Right atrium auricular region (tissue), 2 donors: ENCODE measurements at regions not wholly inside any gene's neighbourhood (a gene's known extent, or its start where the extent isn't known, plus 50 kb on each side); places are given as distances from the start of the nearest gene placed in this dataset.

ENCODE experiments used
- DNase-seq: peaks from one replicate; pipeline ENCODE4 v3.0.0-alpha.2; 2019; ENCODE audit warnings: low spot score
- H3K27ac ChIP-seq, 2 donors: fragments of 200-600 bp; sonication (generic); 1 replicate in 1 of 2; 2 replicates in 1 of 2; pipeline ENCODE4 v1.5.1; 2016 to 2019
- H3K27me3 ChIP-seq, 2 donors: fragments of 200-600 bp; sonication (generic); one replicate each; pipeline versions ENCODE4 v1.5.1 to v1.6.0; 2017 to 2019
- H3K36me3 ChIP-seq: fragments of 200-600 bp; sonication (generic); one replicate; pipeline ENCODE4 v1.5.1; 2016
- H3K4me1 ChIP-seq, 2 donors: fragments of 200-600 bp; sonication (generic); one replicate each; pipeline versions ENCODE4 v1.5.1 to v1.6.0; 2017 to 2019
- H3K4me3 ChIP-seq, 2 donors: fragments of 200-600 bp; sonication (generic); 1 replicate in 1 of 2; 2 replicates in 1 of 2; pipeline ENCODE4 v1.5.1; 2017 to 2019; ENCODE audit warnings: mild to moderate bottlenecking in 1 of 2, moderate library complexity in 1 of 2
- H3K9me3 ChIP-seq, 2 donors: fragments of 200-600 bp; sonication (generic); one replicate each; pipeline ENCODE4 v1.5.1; 2019
- TF ChIP-seq, protein P1 (sequence below), 2 donors: fragments of 200-600 bp; sonication (generic); IDR thresholded peaks; one replicate each; pipeline ENCODE4 v1.5.1; 2019; ENCODE audit warnings: antibody characterized with exemption in 2 of 2

DNA sequence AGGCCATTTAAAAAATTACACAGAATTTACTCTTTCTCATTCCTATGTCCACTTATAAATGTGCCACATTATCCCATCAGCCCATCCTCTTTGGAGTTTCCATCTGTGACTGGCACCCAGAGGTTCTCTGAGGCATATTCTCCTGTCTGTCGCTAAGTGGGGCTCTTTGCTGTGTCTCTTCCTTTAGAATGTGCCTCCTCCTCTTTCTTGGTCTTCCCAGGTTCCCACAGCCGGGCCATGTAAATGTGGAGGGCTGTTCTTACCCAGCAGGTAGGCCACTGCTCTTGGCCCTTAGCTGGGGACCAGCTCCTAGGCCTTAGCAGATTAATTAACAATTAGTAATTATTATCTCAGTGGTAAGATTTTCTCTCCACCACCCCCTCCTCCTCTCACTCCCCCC, 167.0 kb downstream of the INSIG2 start:
- Histone ChIP-seq H3K27ac (no peak overlapping the region), H3K27me3 (no peaks in the 10 kb centered on the region), H3K9me3 (peaks cover 0 to 10% of the 10 kb centered on the region in 2 donors), H3K4me1 (no peaks in the 10 kb centered on the region), H3K4me3 (no peak overlapping the region), H3K36me3 (no peaks in the 10 kb centered on the region)
- DNase-seq: no peak
- TF ChIP-seq, protein P1, sequence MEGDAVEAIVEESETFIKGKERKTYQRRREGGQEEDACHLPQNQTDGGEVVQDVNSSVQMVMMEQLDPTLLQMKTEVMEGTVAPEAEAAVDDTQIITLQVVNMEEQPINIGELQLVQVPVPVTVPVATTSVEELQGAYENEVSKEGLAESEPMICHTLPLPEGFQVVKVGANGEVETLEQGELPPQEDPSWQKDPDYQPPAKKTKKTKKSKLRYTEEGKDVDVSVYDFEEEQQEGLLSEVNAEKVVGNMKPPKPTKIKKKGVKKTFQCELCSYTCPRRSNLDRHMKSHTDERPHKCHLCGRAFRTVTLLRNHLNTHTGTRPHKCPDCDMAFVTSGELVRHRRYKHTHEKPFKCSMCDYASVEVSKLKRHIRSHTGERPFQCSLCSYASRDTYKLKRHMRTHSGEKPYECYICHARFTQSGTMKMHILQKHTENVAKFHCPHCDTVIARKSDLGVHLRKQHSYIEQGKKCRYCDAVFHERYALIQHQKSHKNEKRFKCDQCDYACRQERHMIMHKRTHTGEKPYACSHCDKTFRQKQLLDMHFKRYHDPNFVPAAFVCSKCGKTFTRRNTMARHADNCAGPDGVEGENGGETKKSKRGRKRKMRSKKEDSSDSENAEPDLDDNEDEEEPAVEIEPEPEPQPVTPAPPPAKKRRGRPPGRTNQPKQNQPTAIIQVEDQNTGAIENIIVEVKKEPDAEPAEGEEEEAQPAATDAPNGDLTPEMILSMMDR (IDR thresholded peaks at IDR 0.05): no peak

DNA sequence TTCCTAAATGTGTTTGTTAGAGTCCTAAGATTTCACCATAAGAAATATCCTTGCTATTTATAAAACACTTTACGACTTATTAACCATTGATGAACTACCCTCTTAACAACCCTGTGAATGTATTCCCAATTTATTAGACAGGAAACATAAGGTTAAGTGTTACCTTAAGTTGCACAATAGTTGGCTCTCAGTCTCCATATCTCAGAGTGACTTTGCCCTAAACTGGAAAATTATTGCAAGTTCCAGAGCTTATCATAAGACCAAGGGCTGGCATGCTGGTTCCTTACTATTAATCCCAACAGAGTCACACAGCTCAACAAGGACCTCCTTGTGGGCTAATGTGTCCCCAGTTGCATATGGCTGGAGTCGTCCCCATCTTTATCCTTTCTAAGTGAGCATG, 165.8 kb downstream of the INSIG2 start:
- Histone ChIP-seq H3K27ac (no peak overlapping the region), H3K4me3 (no peak overlapping the region), H3K4me1 (no peaks in the 10 kb centered on the region), H3K9me3 (peaks cover 0 to 7% of the 10 kb centered on the region in 2 donors), H3K36me3 (no peaks in the 10 kb centered on the region), H3K27me3 (no peaks in the 10 kb centered on the region)
- DNase-seq: no peak
- TF ChIP-seq, protein P1 (IDR thresholded peaks at IDR 0.05): no peak

DNA sequence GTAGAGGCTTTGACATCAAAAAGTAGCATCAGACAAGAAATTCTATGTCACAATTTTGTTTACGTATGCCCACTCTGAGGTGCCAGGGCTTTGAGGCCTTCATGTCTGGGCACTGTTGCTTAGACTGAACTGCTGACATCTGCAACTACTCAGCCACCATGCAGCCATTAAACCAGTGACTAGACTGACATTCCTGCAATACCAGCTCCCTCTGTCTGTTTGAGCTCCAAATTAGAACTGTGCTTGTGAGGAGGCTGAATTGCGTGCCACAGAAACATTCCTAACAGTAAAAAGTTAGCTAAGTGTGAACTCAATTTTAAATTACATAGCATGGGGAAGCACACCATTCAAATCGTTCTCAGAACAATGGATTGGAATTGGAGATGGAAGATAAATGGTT, 163.2 kb downstream of the INSIG2 start:
- no peaks in the 10 kb centered on the region for H3K36me3 ChIP-seq
- TF ChIP-seq, protein P1 (IDR thresholded peaks at IDR 0.05): no peak
- no peak for DNase-seq
- no peak overlapping the region for H3K4me3 ChIP-seq
- no peaks in the 10 kb centered on the region for H3K27me3 ChIP-seq
- no peaks in the 10 kb centered on the region for H3K4me1 ChIP-seq
- H3K9me3 ChIP-seq: no peaks in the 10 kb centered on the region
- no peak overlapping the region for H3K27ac ChIP-seq

DNA sequence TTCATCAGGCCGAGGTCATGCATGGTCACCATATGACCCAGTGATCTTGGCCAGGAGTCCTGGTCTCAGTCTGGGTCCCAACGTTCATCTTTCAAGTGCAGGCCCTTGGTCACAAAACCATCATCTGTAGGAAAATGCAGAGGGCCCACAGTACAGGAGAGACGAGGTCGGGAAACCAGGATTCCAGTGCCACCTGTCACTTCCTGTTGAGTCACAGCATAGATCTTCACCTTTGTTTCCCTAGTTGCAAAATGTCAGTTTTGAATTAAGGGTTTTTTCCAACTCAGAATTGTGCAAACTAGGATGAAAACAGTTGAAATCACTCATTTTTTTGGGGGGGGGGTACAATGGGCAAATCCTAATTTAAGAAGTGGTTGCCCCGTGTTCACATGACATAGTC, 162.2 kb downstream of the INSIG2 start:
- Histone ChIP-seq H3K27me3 (no peaks in the 10 kb centered on the region), H3K4me1 (no peaks in the 10 kb centered on the region)
- TF ChIP-seq, protein P1 (IDR thresholded peaks at IDR 0.05): no peak

DNA sequence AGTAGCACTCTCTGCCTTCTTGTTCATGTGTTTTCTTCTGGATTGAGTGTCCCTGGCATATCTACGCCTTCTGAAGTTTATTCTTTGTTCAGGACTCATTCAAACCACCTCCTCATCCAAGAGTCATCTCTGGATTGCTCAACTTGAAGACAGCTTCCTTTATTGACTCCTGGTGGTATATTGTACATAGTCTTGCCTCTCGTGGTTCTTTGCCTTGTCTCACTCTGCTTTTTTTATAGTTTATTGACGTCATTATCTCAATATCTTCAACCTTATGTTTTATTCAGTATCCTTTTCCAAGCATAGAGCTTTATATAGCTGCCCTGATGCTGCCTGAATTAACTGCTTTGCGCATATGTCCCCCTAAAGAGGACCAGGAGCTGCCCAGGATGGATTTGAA, 161.7 kb downstream of the INSIG2 start:
- Histone ChIP-seq H3K27me3 (no peaks in the 10 kb centered on the region), H3K9me3 (no peaks in the 10 kb centered on the region), H3K4me1 (no peaks in the 10 kb centered on the region), H3K4me3 (no peak overlapping the region), H3K36me3 (no peaks in the 10 kb centered on the region), H3K27ac (no peak overlapping the region)
- DNase-seq: no peak
- TF ChIP-seq, protein P1 (IDR thresholded peaks at IDR 0.05): no peak

More for the DNA sequence above, 162.2 kb downstream of the INSIG2 start:
- Histone ChIP-seq H3K9me3 (no peaks in the 10 kb centered on the region), H3K36me3 (no peaks in the 10 kb centered on the region), H3K27ac (no peak overlapping the region), H3K4me3 (no peak overlapping the region)
- no peak for DNase-seq

DNA sequence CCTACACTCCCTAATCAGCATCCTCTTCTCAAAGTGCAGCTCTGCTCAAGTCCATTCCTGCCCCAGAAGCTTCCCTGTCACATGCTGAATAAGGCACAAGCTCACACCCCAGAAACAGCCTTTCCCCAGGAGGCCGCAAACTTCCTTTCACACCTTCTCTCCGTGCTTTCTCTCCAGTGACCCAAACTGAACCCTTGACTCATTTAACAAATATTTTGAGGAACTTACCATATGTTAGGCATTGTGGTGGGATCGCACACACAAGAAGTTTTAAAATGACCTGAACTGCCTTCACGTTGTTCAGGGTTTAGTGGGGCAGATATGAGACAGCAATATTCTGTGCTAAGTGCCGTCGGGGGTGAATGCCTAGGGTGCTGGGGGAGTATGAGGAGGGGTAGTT, 161.3 kb downstream of the INSIG2 start:
- H3K27me3 ChIP-seq: no peaks in the 10 kb centered on the region
- no peak overlapping the region for H3K27ac ChIP-seq
- no peaks in the 10 kb centered on the region for H3K9me3 ChIP-seq
- no peak for DNase-seq
- no peaks in the 10 kb centered on the region for H3K36me3 ChIP-seq
- no peaks in the 10 kb centered on the region for H3K4me1 ChIP-seq
- TF ChIP-seq, protein P1 (IDR thresholded peaks at IDR 0.05): no peak
- no peak overlapping the region for H3K4me3 ChIP-seq
